ENCODE measurements at regions not wholly inside any gene's neighbourhood (a gene's known extent, or its start where the extent isn't known, plus 50 kb on each side); places are given as distances from the start of the nearest gene placed in this dataset.

GRCh38 chr17:73814075-73814474, 169.8 kb upstream of the SDK2 start:
- no peak overlapping the region for H3K4me2 ChIP-seq (ENCODE audit: low read length)
- no peaks in the 10 kb centered on the region for H4K20me1 ChIP-seq (ENCODE audit: insufficient read depth, low read length)
- no peak overlapping the region for H3K4me3 ChIP-seq (ENCODE audit: low read depth, low read length, poor library complexity, severe bottlenecking)
- H3K9me3 ChIP-seq (ENCODE audit: low read length), result no peaks in the 10 kb centered on the region
- no peak overlapping the region for H2AFZ ChIP-seq (ENCODE audit: low read length)
- no peaks in the 10 kb centered on the region for H3K9me2 ChIP-seq (ENCODE audit: low read depth, low read length)
- H3K79me2 ChIP-seq (ENCODE audit: insufficient read depth, low read length), result no peaks in the 10 kb centered on the region
- H3K4me1 ChIP-seq (ENCODE audit: insufficient read depth, low read length, severe bottlenecking), result no peaks in the 10 kb centered on the region
- no peak for TF ChIP-seq CTCF (IDR thresholded peaks at IDR 0.05; ENCODE audit: low read length)
- no peak for TF ChIP-seq EZH2 (IDR thresholded peaks at IDR 0.05; ENCODE audit: borderline replicate concordance, low read length)
- peaks cover 4% of the 10 kb centered on the region; the same call in 1 of the 2 replicates for H3K27me3 ChIP-seq (ENCODE audit: insufficient read depth, low read length)
- H3K27ac ChIP-seq (ENCODE audit: low read depth, low read length, poor library complexity, severe bottlenecking), result no peak overlapping the region
- no peaks in the 10 kb centered on the region for H3F3A ChIP-seq (ENCODE audit: insufficient read depth, low read length)
- no peaks in the 10 kb centered on the region for H3K36me3 ChIP-seq (ENCODE audit: insufficient read depth, low read length)
- no peak overlapping the region for H3K9ac ChIP-seq (ENCODE audit: low read length)

- Histone ChIP-seq H3K27ac (ENCODE audit: low read depth, low read length, poor library complexity, severe bottlenecking) (no peak overlapping the region), H2AFZ (ENCODE audit: low read length) (no peak overlapping the region), H3K9ac (ENCODE audit: low read length) (no peak overlapping the region), H3K27me3 (ENCODE audit: insufficient read depth, low read length) (peaks cover 4% of the 10 kb centered on the region; the same call in 1 of the 2 replicates), H4K20me1 (ENCODE audit: insufficient read depth, low read length) (no peaks in the 10 kb centered on the region), H3K4me3 (ENCODE audit: low read depth, low read length, poor library complexity, severe bottlenecking) (no peak overlapping the region), H3F3A (ENCODE audit: insufficient read depth, low read length) (no peaks in the 10 kb centered on the region), H3K9me3 (ENCODE audit: low read length) (no peaks in the 10 kb centered on the region), H3K36me3 (ENCODE audit: insufficient read depth, low read length) (no peaks in the 10 kb centered on the region), H3K4me1 (ENCODE audit: insufficient read depth, low read length, severe bottlenecking) (no peaks in the 10 kb centered on the region), H3K4me2 (ENCODE audit: low read length) (no peak overlapping the region), H3K9me2 (ENCODE audit: low read depth, low read length) (no peaks in the 10 kb centered on the region), H3K79me2 (ENCODE audit: insufficient read depth, low read length) (no peaks in the 10 kb centered on the region)
- TF ChIP-seq EZH2 (IDR thresholded peaks at IDR 0.05; ENCODE audit: borderline replicate concordance, low read length) (no peak), CTCF (IDR thresholded peaks at IDR 0.05; ENCODE audit: low read length) (no peak)
Measured at GRCh38 chr17:73815474-73815873, 171.2 kb upstream of the SDK2 start.

- H3K27ac ChIP-seq (ENCODE audit: low read depth, low read length, poor library complexity, severe bottlenecking), result no peak overlapping the region
- no peaks in the 10 kb centered on the region for H3K36me3 ChIP-seq (ENCODE audit: insufficient read depth, low read length)
- H3K79me2 ChIP-seq (ENCODE audit: insufficient read depth, low read length), result no peaks in the 10 kb centered on the region
- H3K4me3 ChIP-seq (ENCODE audit: low read depth, low read length, poor library complexity, severe bottlenecking), result no peak overlapping the region
- no peak overlapping the region for H2AFZ ChIP-seq (ENCODE audit: low read length)
- no peaks in the 10 kb centered on the region for H3K9me3 ChIP-seq (ENCODE audit: low read length)
- H3F3A ChIP-seq (ENCODE audit: insufficient read depth, low read length), result no peaks in the 10 kb centered on the region
- TF ChIP-seq EZH2 (IDR thresholded peaks at IDR 0.05; ENCODE audit: borderline replicate concordance, low read length) (no peak), CTCF (IDR thresholded peaks at IDR 0.05; ENCODE audit: low read length) (no peak)
- no peaks in the 10 kb centered on the region for H3K4me1 ChIP-seq (ENCODE audit: insufficient read depth, low read length, severe bottlenecking)
- no peak overlapping the region for H3K4me2 ChIP-seq (ENCODE audit: low read length)
- H3K9me2 ChIP-seq (ENCODE audit: low read depth, low read length), result no peaks in the 10 kb centered on the region
- H3K9ac ChIP-seq (ENCODE audit: low read length), result no peak overlapping the region
- H4K20me1 ChIP-seq (ENCODE audit: insufficient read depth, low read length), result no peaks in the 10 kb centered on the region
- H3K27me3 ChIP-seq (ENCODE audit: insufficient read depth, low read length), result peaks cover 4% of the 10 kb centered on the region; the same call in 1 of the 2 replicates
Measured at GRCh38 chr17:73819440-73820395, 175.5 kb upstream of the SDK2 start.

Data from OCI-LY1 (cell line).